ENCODE measurements at regions not wholly inside any gene's neighbourhood (a gene's known extent, or its start where the extent isn't known, plus 50 kb on each side); places are given as distances from the start of the nearest gene placed in this dataset.

DNA sequence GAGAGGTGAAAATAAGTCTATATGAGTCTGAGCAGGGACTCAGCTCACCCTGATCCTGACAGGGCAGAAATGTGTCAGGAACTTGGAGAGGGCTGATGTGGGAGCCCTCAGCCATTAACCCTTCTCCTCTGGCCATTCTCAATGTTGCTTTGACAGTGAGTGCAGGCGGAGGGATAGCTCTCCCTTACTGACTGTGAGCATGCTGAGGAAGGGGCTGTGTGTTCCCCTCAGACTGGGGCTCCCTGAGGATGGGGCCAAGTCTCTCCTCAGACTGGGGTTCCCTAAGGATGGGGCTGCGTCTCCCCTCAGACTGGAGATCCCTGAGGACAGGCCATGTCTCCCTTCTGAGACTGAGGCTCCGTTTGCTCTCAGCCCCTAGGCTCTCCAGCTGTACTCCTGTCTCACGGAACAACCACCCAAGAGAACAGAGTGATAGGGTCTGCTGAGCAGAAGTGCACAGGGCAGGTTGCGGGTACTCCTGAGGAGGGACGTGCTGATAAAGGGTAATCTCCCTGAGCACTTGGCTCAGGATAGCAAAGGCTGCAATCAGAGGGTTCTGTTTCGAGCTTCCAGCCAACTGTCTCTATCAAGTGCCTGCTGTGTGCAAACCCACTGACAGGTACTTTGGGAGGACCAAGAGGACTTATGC lies 141.0 kb downstream of the MRPL14 start (continued):
- TF ChIP-seq, protein P1, sequence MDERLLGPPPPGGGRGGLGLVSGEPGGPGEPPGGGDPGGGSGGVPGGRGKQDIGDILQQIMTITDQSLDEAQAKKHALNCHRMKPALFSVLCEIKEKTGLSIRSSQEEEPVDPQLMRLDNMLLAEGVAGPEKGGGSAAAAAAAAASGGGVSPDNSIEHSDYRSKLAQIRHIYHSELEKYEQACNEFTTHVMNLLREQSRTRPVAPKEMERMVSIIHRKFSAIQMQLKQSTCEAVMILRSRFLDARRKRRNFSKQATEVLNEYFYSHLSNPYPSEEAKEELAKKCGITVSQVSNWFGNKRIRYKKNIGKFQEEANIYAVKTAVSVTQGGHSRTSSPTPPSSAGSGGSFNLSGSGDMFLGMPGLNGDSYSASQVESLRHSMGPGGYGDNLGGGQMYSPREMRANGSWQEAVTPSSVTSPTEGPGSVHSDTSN (CRISPR knock-in tag; IDR thresholded peaks at IDR 0.05; ENCODE audit: low read depth) = no peak
- TF ChIP-seq, protein P1 (tag; conservative IDR thresholded peaks at IDR 0.05; ENCODE audit: low read depth) = no peak
- TF ChIP-seq, protein P2, sequence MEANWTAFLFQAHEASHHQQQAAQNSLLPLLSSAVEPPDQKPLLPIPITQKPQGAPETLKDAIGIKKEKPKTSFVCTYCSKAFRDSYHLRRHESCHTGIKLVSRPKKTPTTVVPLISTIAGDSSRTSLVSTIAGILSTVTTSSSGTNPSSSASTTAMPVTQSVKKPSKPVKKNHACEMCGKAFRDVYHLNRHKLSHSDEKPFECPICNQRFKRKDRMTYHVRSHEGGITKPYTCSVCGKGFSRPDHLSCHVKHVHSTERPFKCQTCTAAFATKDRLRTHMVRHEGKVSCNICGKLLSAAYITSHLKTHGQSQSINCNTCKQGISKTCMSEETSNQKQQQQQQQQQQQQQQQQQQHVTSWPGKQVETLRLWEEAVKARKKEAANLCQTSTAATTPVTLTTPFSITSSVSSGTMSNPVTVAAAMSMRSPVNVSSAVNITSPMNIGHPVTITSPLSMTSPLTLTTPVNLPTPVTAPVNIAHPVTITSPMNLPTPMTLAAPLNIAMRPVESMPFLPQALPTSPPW (CRISPR knock-in tag; IDR thresholded peaks at IDR 0.05) = 0 out of 2 replicates have a peak, but pooled peaks have one; percentile 31
- 0 out of 2 replicates have a peak, but pooled peaks have one; percentile 29 for TF ChIP-seq ELF4 (CRISPR knock-in tag; IDR thresholded peaks at IDR 0.05)
- TF ChIP-seq, protein P3, sequence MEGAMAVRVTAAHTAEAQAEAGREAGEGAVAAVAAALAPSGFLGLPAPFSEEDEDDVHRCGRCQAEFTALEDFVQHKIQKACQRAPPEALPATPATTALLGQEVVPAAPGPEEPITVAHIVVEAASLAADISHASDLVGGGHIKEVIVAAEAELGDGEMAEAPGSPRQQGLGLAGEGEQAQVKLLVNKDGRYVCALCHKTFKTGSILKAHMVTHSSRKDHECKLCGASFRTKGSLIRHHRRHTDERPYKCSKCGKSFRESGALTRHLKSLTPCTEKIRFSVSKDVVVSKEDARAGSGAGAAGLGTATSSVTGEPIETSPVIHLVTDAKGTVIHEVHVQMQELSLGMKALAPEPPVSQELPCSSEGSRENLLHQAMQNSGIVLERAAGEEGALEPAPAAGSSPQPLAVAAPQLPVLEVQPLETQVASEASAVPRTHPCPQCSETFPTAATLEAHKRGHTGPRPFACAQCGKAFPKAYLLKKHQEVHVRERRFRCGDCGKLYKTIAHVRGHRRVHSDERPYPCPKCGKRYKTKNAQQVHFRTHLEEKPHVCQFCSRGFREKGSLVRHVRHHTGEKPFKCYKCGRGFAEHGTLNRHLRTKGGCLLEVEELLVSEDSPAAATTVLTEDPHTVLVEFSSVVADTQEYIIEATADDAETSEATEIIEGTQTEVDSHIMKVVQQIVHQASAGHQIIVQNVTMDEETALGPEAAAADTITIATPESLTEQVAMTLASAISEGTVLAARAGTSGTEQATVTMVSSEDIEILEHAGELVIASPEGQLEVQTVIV (CRISPR knock-in tag; IDR thresholded peaks at IDR 0.05; ENCODE audit: borderline replicate concordance) = no peak
- TF ChIP-seq U2AF1 (optimal IDR thresholded peaks at IDR 0.05; ENCODE audit: low read depth, low read length) = no peak
- peak; percentile 80; the same call in 1 of the 2 replicates for TF ChIP-seq KLF16 (IDR thresholded peaks at IDR 0.05)
- TF ChIP-seq GATA2 (CRISPR knock-in tag; IDR thresholded peaks at IDR 0.05) = peak; percentile 77
- TF ChIP-seq NCOA1 (IDR thresholded peaks at IDR 0.05; ENCODE audit: low read depth) = no peak; the same call in 1 of the 2 replicates
- peak; percentile 40; the same call in 1 of the 2 replicates for TF ChIP-seq PHB2 (IDR thresholded peaks at IDR 0.05; ENCODE audit: low read depth)
- no peak for TF ChIP-seq TARDBP (IDR thresholded peaks at IDR 0.05)
- TF ChIP-seq PHB (CRISPR knock-in tag; IDR thresholded peaks at IDR 0.05) = no peak
- TF ChIP-seq SRF (CRISPR knock-in tag; IDR thresholded peaks at IDR 0.05) = no peak
- no peak for TF ChIP-seq GATAD2A (IDR thresholded peaks at IDR 0.05)
- TF ChIP-seq POU5F1 (IDR thresholded peaks at IDR 0.05; ENCODE audit: borderline replicate concordance, low read depth, low read length, partially characterized antibody) = no peak
- no peak for TF ChIP-seq SMC3 (conservative IDR thresholded peaks at IDR 0.05; ENCODE audit: insufficient read depth, low read depth, low read length)
- TF ChIP-seq EP300 (IDR thresholded peaks at IDR 0.05; ENCODE audit: low read length) = peak; percentile 77; the same call in 1 of the 2 replicates
- TF ChIP-seq, protein P4, sequence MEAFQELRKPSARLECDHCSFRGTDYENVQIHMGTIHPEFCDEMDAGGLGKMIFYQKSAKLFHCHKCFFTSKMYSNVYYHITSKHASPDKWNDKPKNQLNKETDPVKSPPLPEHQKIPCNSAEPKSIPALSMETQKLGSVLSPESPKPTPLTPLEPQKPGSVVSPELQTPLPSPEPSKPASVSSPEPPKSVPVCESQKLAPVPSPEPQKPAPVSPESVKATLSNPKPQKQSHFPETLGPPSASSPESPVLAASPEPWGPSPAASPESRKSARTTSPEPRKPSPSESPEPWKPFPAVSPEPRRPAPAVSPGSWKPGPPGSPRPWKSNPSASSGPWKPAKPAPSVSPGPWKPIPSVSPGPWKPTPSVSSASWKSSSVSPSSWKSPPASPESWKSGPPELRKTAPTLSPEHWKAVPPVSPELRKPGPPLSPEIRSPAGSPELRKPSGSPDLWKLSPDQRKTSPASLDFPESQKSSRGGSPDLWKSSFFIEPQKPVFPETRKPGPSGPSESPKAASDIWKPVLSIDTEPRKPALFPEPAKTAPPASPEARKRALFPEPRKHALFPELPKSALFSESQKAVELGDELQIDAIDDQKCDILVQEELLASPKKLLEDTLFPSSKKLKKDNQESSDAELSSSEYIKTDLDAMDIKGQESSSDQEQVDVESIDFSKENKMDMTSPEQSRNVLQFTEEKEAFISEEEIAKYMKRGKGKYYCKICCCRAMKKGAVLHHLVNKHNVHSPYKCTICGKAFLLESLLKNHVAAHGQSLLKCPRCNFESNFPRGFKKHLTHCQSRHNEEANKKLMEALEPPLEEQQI (IDR thresholded peaks at IDR 0.05) = no peak
- TF ChIP-seq FOS (IDR thresholded peaks at IDR 0.05; ENCODE audit: extremely low read depth, insufficient read length) = no peak
- TF ChIP-seq ZSCAN32 (CRISPR knock-in tag; IDR thresholded peaks at IDR 0.05) = no peak
- no peak for TF ChIP-seq ZNF436 (CRISPR knock-in tag; IDR thresholded peaks at IDR 0.05)
- TF ChIP-seq ARID1B (IDR thresholded peaks at IDR 0.05) = peak; percentile 88

Measured in K562 (cell line).